Stimulated activated CD4-positive, alpha-beta T cell treated with anti-CD3 and anti-CD28 coated beads, Interleukin-12 subunit alpha, Interleukin-12 subunit beta, amount 100 ng/mL, for 48 hours (primary cell): ENCODE measurements at regions not wholly inside any gene's neighbourhood (a gene's known extent, or its start where the extent isn't known, plus 50 kb on each side); places are given as distances from the start of the nearest gene placed in this dataset.

Experiments used
- DNase-seq, 3 donors: peaks; one replicate each; pipeline ENCODE4 v3.0.0-alpha.2; 2020; ENCODE audit warnings: low read depth in 2 of 3, low spot score in 1 of 3

- DNase-seq: no peak
Observed at GRCh38 chr6:4620284-4621151, 155.7 kb upstream of the CDYL start.

- no peak for DNase-seq
Observed at GRCh38 chr6:4616311-4616710, 159.9 kb upstream of the CDYL start.

GRCh38 chr6:4615891-4616290 is 160.3 kb upstream of the CDYL start:
- no peak for DNase-seq

- DNase-seq: no peak
Observed at GRCh38 chr6:4615231-4615630, 161.0 kb upstream of the CDYL start.

- DNase-seq: no peak
Observed at GRCh38 chr6:4614637-4615036, 161.6 kb upstream of the CDYL start.

- DNase-seq: no peak
Observed at GRCh38 chr6:4613795-4614194, 162.4 kb upstream of the CDYL start.

- no peak for DNase-seq
Observed at GRCh38 chr6:4613381-4613780, 162.8 kb upstream of the CDYL start.

GRCh38 chr6:4612636-4613171 is 163.5 kb upstream of the CDYL start:
- no peak for DNase-seq

GRCh38 chr6:4611429-4612129 is 164.6 kb upstream of the CDYL start:
- no peak for DNase-seq

GRCh38 chr6:4610256-4610655 is 165.9 kb upstream of the CDYL start:
- DNase-seq: no peak

- no peak for DNase-seq
Observed at GRCh38 chr6:4608361-4609115, 167.7 kb upstream of the CDYL start.

GRCh38 chr6:4607793-4608192 is 168.4 kb upstream of the CDYL start:
- DNase-seq: no peak

- no peak for DNase-seq
Observed at GRCh38 chr6:4606821-4607704, 169.1 kb upstream of the CDYL start.

GRCh38 chr6:4606016-4606415 is 170.2 kb upstream of the CDYL start:
- no peak for DNase-seq

- no peak for DNase-seq
Observed at GRCh38 chr6:4603856-4604369, 172.3 kb upstream of the CDYL start.

GRCh38 chr6:4603291-4603690 is 172.9 kb upstream of the CDYL start:
- no peak for DNase-seq

GRCh38 chr6:4599924-4600323 is 176.3 kb upstream of the CDYL start:
- no peak for DNase-seq

- DNase-seq: no peak
Observed at GRCh38 chr6:4598384-4598995, 177.7 kb upstream of the CDYL start.

GRCh38 chr6:4593951-4594350 is 182.3 kb upstream of the CDYL start:
- no peak for DNase-seq

GRCh38 chr6:4592026-4592425 is 184.2 kb upstream of the CDYL start:
- no peak for DNase-seq
